ENCODE measurements at regions not wholly inside any gene's neighbourhood (a gene's known extent, or its start where the extent isn't known, plus 50 kb on each side); places are given as distances from the start of the nearest gene placed in this dataset.

- no peaks in the 10 kb centered on the region for H3K9me3 ChIP-seq
- H3K27ac ChIP-seq (replicated peaks in 1 of 4): no peak overlapping the region
- TF ChIP-seq POLR2A (IDR thresholded peaks at IDR 0.05; ENCODE audit: low read depth) (no peak), EP300 (IDR thresholded peaks at IDR 0.05) (no peak), POLR2AphosphoS5 (IDR thresholded peaks at IDR 0.05) (no peak), CTCF (IDR thresholded peaks at IDR 0.05) (no peak)
- no peaks in the 10 kb centered on the region for H3K27me3 ChIP-seq
- WGBS: 95% methylated on average over 4 of the region's 4 CpGs
- peaks cover 0 to 20% (median 5%) of the 10 kb centered on the region in 4 donors for H3K4me1 ChIP-seq
- no peak for DNase-seq (ENCODE audit: extremely low spot score)
- H3K4me3 ChIP-seq: no peak overlapping the region
- H3K36me3 ChIP-seq: no peaks in the 10 kb centered on the region
- intact Hi-C loops (cut with DNase I): no loop called here
Observed at GRCh38 chr6:122283884-122284283, 115.6 kb upstream of the HSF2 start.

GRCh38 chr6:122284848-122285247, 114.6 kb upstream of the HSF2 start:
- Histone ChIP-seq H3K9me3 (no peaks in the 10 kb centered on the region), H3K4me1 (peaks cover 0 to 26% (median 5%) of the 10 kb centered on the region in 4 donors), H3K27ac (replicated peaks in 1 of 4) (no peak overlapping the region), H3K4me3 (no peak overlapping the region), H3K36me3 (no peaks in the 10 kb centered on the region), H3K27me3 (no peaks in the 10 kb centered on the region)
- DNase-seq (ENCODE audit: extremely low spot score): no peak
- TF ChIP-seq EP300 (IDR thresholded peaks at IDR 0.05): no peak
- no peak for TF ChIP-seq CTCF (IDR thresholded peaks at IDR 0.05)
- no peak for TF ChIP-seq POLR2A (IDR thresholded peaks at IDR 0.05; ENCODE audit: low read depth)
- no peak for TF ChIP-seq POLR2AphosphoS5 (IDR thresholded peaks at IDR 0.05)
- intact Hi-C loops (cut with DNase I): no loop called here
- WGBS: 88% methylated on average over 1 of the region's 1 CpG

- H3K4me3 ChIP-seq: no peak overlapping the region
- WGBS: 72% methylated on average over 4 of the region's 4 CpGs
- H3K4me1 ChIP-seq: peaks cover 0 to 29% (median 5%) of the 10 kb centered on the region in 4 donors
- H3K36me3 ChIP-seq: no peaks in the 10 kb centered on the region
- peak overlapping the region in 1 of 4 donors; percentile 10 for H3K27ac ChIP-seq (replicated peaks in 1 of 4)
- TF ChIP-seq POLR2AphosphoS5 (IDR thresholded peaks at IDR 0.05) (no peak), POLR2A (IDR thresholded peaks at IDR 0.05; ENCODE audit: low read depth) (no peak), CTCF (IDR thresholded peaks at IDR 0.05) (no peak), EP300 (IDR thresholded peaks at IDR 0.05) (no peak)
- H3K9me3 ChIP-seq: no peaks in the 10 kb centered on the region
- H3K27me3 ChIP-seq: no peaks in the 10 kb centered on the region
- DNase-seq (ENCODE audit: extremely low spot score): no peak
- intact Hi-C loops (cut with DNase I): no loop called here
Observed at GRCh38 chr6:122285292-122285913, 114.0 kb upstream of the HSF2 start.

GRCh38 chr6:122286512-122286911, 112.9 kb upstream of the HSF2 start:
- H3K27ac ChIP-seq (replicated peaks in 1 of 4): no peak overlapping the region
- TF ChIP-seq POLR2A (IDR thresholded peaks at IDR 0.05; ENCODE audit: low read depth): no peak
- no peak for TF ChIP-seq EP300 (IDR thresholded peaks at IDR 0.05)
- no peak for TF ChIP-seq POLR2AphosphoS5 (IDR thresholded peaks at IDR 0.05)
- no peak for DNase-seq (ENCODE audit: extremely low spot score)
- peaks cover 0 to 29% (median 5%) of the 10 kb centered on the region in 4 donors for H3K4me1 ChIP-seq
- no peaks in the 10 kb centered on the region for H3K36me3 ChIP-seq
- H3K9me3 ChIP-seq: no peaks in the 10 kb centered on the region
- no peaks in the 10 kb centered on the region for H3K27me3 ChIP-seq
- no peak overlapping the region for H3K4me3 ChIP-seq
- intact Hi-C loops (cut with DNase I): no loop called here

GRCh38 chr6:122289762-122290539, 109.5 kb upstream of the HSF2 start:
- no peaks in the 10 kb centered on the region for H3K9me3 ChIP-seq
- intact Hi-C loops (cut with DNase I): loop anchor here (5.0 kb wide), 1 partner anchor 863 kb away; no protein-coding TSS in a partner anchor

More at GRCh38 chr6:122289762-122290539, 109.5 kb upstream of the HSF2 start:
- no peak for DNase-seq (ENCODE audit: extremely low spot score)
- Histone ChIP-seq H3K4me3 (no peak overlapping the region), H3K27ac (replicated peaks in 1 of 4) (no peak overlapping the region), H3K4me1 (peaks cover 0 to 29% (median 5%) of the 10 kb centered on the region in 4 donors), H3K36me3 (no peaks in the 10 kb centered on the region), H3K27me3 (no peaks in the 10 kb centered on the region)
- TF ChIP-seq POLR2A (IDR thresholded peaks at IDR 0.05; ENCODE audit: low read depth) (no peak), CTCF (IDR thresholded peaks at IDR 0.05) (peak; percentile 37 to 40 (median 39))
- WGBS: 84% methylated on average over 4 of the region's 4 CpGs
